ENCODE measurements at regions not wholly inside any gene's neighbourhood (a gene's known extent, or its start where the extent isn't known, plus 50 kb on each side); places are given as distances from the start of the nearest gene placed in this dataset.

GRCh38 chr18:61209801-61210200, 123.4 kb upstream of the CDH20 start:
- no peak for TF ChIP-seq BACH2 (CRISPR knock-in tag; IDR thresholded peaks at IDR 0.05; ENCODE audit: borderline replicate concordance)
- TF ChIP-seq TOX (CRISPR knock-in tag; IDR thresholded peaks at IDR 0.05; ENCODE audit: borderline replicate concordance) = no peak
- no peak for TF ChIP-seq ARNTL (CRISPR knock-in tag; IDR thresholded peaks at IDR 0.05; ENCODE audit: borderline replicate concordance, low read depth)
- TF ChIP-seq, protein P1, sequence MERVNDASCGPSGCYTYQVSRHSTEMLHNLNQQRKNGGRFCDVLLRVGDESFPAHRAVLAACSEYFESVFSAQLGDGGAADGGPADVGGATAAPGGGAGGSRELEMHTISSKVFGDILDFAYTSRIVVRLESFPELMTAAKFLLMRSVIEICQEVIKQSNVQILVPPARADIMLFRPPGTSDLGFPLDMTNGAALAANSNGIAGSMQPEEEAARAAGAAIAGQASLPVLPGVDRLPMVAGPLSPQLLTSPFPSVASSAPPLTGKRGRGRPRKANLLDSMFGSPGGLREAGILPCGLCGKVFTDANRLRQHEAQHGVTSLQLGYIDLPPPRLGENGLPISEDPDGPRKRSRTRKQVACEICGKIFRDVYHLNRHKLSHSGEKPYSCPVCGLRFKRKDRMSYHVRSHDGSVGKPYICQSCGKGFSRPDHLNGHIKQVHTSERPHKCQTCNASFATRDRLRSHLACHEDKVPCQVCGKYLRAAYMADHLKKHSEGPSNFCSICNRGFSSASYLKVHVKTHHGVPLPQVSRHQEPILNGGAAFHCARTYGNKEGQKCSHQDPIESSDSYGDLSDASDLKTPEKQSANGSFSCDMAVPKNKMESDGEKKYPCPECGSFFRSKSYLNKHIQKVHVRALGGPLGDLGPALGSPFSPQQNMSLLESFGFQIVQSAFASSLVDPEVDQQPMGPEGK (CRISPR knock-in tag; IDR thresholded peaks at IDR 0.05; ENCODE audit: borderline replicate concordance) = no peak
- no peak for TF ChIP-seq TSHZ2 (CRISPR knock-in tag; IDR thresholded peaks at IDR 0.05)
- no peak for TF ChIP-seq ZFP3 (CRISPR knock-in tag; IDR thresholded peaks at IDR 0.05)
- TF ChIP-seq CREB5 (CRISPR knock-in tag; IDR thresholded peaks at IDR 0.05; ENCODE audit: low read depth) = no peak
- no peak for TF ChIP-seq CSDC2 (CRISPR knock-in tag; IDR thresholded peaks at IDR 0.05)
- TF ChIP-seq ZC3H10 (CRISPR knock-in tag; IDR thresholded peaks at IDR 0.05) = no peak
- no peak for TF ChIP-seq POU6F1 (CRISPR knock-in tag; IDR thresholded peaks at IDR 0.05; ENCODE audit: borderline replicate concordance, low read depth)
- TF ChIP-seq ZNF70 (CRISPR knock-in tag; IDR thresholded peaks at IDR 0.05) = no peak
- no peak for TF ChIP-seq ZNF8 (CRISPR knock-in tag; IDR thresholded peaks at IDR 0.05)
- no peak for TF ChIP-seq PPARA (CRISPR knock-in tag; IDR thresholded peaks at IDR 0.05; ENCODE audit: borderline replicate concordance)
- no peak for TF ChIP-seq ZNF565 (CRISPR knock-in tag; conservative IDR thresholded peaks at IDR 0.05; ENCODE audit: low read depth)
- no peak for ATAC-seq

- no peak for ATAC-seq
- TF ChIP-seq CSDC2 (CRISPR knock-in tag; IDR thresholded peaks at IDR 0.05) = no peak
Measured at GRCh38 chr18:61216051-61216450, 117.2 kb upstream of the CDH20 start.

DNA sequence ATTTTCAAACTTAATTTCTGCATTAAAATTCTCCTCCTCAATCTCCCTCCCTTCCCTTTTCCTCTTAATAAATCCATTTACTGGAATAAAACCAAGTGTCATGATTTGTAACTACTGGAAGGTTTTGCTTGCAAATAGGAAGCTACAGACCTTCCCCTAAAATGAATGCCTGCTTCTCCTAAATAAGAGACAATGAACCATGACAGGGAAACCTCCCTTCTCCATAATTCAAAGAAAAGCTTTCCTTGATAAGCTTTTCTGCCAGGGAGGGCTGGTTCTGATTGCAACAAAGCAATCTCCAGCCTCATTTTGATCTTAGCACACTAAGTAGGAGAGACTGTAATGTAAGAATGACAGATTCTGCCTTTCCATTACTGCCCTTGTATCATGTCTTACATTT, 111.0 kb upstream of the CDH20 start:
- ATAC-seq = no peak
- TF ChIP-seq ISL1 (CRISPR knock-in tag; IDR thresholded peaks at IDR 0.05) = 0 out of 2 replicates have a peak, but pooled peaks have one; percentile 22
- TF ChIP-seq, protein P2, sequence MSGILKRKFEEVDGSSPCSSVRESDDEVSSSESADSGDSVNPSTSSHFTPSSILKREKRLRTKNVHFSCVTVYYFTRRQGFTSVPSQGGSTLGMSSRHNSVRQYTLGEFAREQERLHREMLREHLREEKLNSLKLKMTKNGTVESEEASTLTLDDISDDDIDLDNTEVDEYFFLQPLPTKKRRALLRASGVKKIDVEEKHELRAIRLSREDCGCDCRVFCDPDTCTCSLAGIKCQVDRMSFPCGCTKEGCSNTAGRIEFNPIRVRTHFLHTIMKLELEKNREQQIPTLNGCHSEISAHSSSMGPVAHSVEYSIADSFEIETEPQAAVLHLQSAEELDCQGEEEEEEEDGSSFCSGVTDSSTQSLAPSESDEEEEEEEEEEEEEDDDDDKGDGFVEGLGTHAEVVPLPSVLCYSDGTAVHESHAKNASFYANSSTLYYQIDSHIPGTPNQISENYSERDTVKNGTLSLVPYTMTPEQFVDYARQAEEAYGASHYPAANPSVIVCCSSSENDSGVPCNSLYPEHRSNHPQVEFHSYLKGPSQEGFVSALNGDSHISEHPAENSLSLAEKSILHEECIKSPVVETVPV (CRISPR knock-in tag; IDR thresholded peaks at IDR 0.05) = no peak

- TF ChIP-seq ARNTL (CRISPR knock-in tag; IDR thresholded peaks at IDR 0.05; ENCODE audit: borderline replicate concordance, low read depth) (no peak), PPARA (CRISPR knock-in tag; IDR thresholded peaks at IDR 0.05; ENCODE audit: borderline replicate concordance) (no peak)
- ATAC-seq = no peak
Measured at GRCh38 chr18:61225336-61225735, 107.9 kb upstream of the CDH20 start.

DNA sequence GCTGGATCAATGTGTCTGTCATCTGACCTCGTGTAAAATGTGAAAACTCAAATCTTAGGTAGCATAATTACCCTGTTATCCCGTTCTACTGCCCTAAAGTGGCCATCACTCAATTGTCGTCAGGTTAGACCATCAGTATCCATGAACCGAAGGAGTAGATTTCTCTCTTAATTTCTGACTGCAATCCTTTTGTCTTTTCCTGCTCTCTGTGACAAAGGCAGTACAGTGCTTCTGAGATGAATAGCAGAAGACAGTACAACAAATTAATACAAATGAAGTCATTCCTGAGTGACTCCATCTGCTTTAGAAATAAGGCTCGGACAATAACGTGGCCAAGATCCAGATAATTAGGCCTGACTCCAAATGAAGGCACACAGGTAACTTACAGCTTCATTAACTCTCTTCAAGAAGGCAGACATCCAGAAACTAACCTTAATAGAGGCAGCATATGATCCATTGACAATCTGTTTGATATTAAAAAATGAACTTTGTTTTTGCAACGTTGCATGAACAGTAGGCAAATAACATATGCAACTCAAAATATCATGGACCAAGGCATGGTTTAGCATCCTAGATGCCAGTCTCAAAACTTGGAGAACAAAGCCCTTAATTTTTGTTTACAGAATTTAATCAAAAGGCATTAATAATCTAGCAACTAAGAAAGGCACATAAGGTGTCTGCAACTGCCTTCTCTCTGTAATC, 96.7 kb upstream of the CDH20 start:
- no peak for ATAC-seq
- no peak for TF ChIP-seq ESRRG (CRISPR knock-in tag; IDR thresholded peaks at IDR 0.05)
- TF ChIP-seq GLIS3 (CRISPR knock-in tag; IDR thresholded peaks at IDR 0.05) = no peak
- no peak for TF ChIP-seq PPARA (CRISPR knock-in tag; IDR thresholded peaks at IDR 0.05; ENCODE audit: borderline replicate concordance)
- TF ChIP-seq CSDC2 (CRISPR knock-in tag; IDR thresholded peaks at IDR 0.05) = no peak

Data from SK-N-SH treated with all-trans-retinoic acid at 6 μM for 48 hours (cell line).